HEK293 (cell line): ENCODE measurements at regions not wholly inside any gene's neighbourhood (a gene's known extent, or its start where the extent isn't known, plus 50 kb on each side); places are given as distances from the start of the nearest gene placed in this dataset.

ENCODE experiments used
- GFI1B ChIP-seq: fragments of 450-650 bp; formaldehyde crosslinking; IDR thresholded peaks from 2 replicates; pipeline ENCODE4 v1.5.1; 2016; ENCODE audit warnings: missing biosample characterization, missing genetic modification characterization
- KLF10 ChIP-seq: fragments of 450-650 bp; IDR thresholded peaks from 2 replicates; pipeline ENCODE4 v1.5.1; 2018; ENCODE audit warnings: missing biosample characterization, mild to moderate bottlenecking, missing genetic modification characterization
- PRDM6 ChIP-seq: fragments of 450-650 bp; formaldehyde crosslinking; IDR thresholded peaks from 2 replicates; pipeline ENCODE4 v1.5.1; 2017; ENCODE audit warnings: missing biosample characterization, missing genetic modification characterization
- SETDB1 ChIP-seq: IDR thresholded peaks from one replicate; pipeline ENCODE4 v1.6.1; 2017; ENCODE audit warnings: mild to moderate bottlenecking, low read length, moderate library complexity, mixed read lengths; ENCODE audit not compliant: insufficient read length
- YY1 ChIP-seq: fragments of 450-650 bp; formaldehyde crosslinking; IDR thresholded peaks from 2 replicates; pipeline ENCODE4 v1.5.1; 2018; ENCODE audit warnings: missing biosample characterization, missing genetic modification characterization
- ZBTB10 ChIP-seq: fragments of 450-650 bp; formaldehyde crosslinking; IDR thresholded peaks from 2 replicates; pipeline ENCODE4 v1.5.1; 2016; ENCODE audit warnings: missing biosample characterization, missing genetic modification characterization
- ZNF121 ChIP-seq: fragments of 450-650 bp; formaldehyde crosslinking; IDR thresholded peaks from 2 replicates; pipeline ENCODE4 v1.5.1; 2016; ENCODE audit warnings: missing biosample characterization, missing genetic modification characterization
- ZNF132 ChIP-seq: fragments of 450-650 bp; formaldehyde crosslinking; IDR thresholded peaks from 2 replicates; pipeline ENCODE4 v1.5.1; 2017; ENCODE audit warnings: missing biosample characterization, missing genetic modification characterization, borderline replicate concordance
- ZNF280D ChIP-seq: fragments of 450-650 bp; formaldehyde crosslinking; IDR thresholded peaks from 2 replicates; pipeline ENCODE4 v1.5.1; 2016; ENCODE audit warnings: missing biosample characterization, missing genetic modification characterization
- ZNF580 ChIP-seq: fragments of 450-650 bp; formaldehyde crosslinking; IDR thresholded peaks from 2 replicates; pipeline ENCODE4 v1.5.1; 2016; ENCODE audit warnings: missing biosample characterization, missing genetic modification characterization
- ZNF624 ChIP-seq: fragments of 450-650 bp; formaldehyde crosslinking; IDR thresholded peaks from 2 replicates; pipeline ENCODE4 v1.5.1; 2017; ENCODE audit warnings: missing biosample characterization, missing genetic modification characterization
- ZNF677 ChIP-seq: fragments of 450-650 bp; IDR thresholded peaks from 2 replicates; pipeline ENCODE4 v1.5.0; 2018; ENCODE audit warnings: missing biosample characterization, mild to moderate bottlenecking, missing genetic modification characterization, moderate library complexity
- ZNF76 ChIP-seq: fragments of 450-650 bp; formaldehyde crosslinking; IDR thresholded peaks from 2 replicates; pipeline ENCODE4; 2016; ENCODE audit warnings: low read depth, missing biosample characterization, missing genetic modification characterization, borderline replicate concordance
- ZNF791 ChIP-seq: fragments of 450-650 bp; formaldehyde crosslinking; IDR thresholded peaks from 2 replicates; pipeline ENCODE4 v1.5.1; 2016; ENCODE audit warnings: missing biosample characterization, missing genetic modification characterization
- ZNF792 ChIP-seq: fragments of 450-650 bp; formaldehyde crosslinking; IDR thresholded peaks from 2 replicates; pipeline ENCODE4 v1.5.1; 2016; ENCODE audit warnings: missing biosample characterization, missing genetic modification characterization
- TF ChIP-seq, protein P1 (sequence below): fragments of 450-650 bp; formaldehyde crosslinking; conservative IDR thresholded peaks from 2 replicates; pipeline ENCODE4 v1.5.1; 2016; ENCODE audit warnings: low read depth, missing biosample characterization, missing genetic modification characterization

DNA sequence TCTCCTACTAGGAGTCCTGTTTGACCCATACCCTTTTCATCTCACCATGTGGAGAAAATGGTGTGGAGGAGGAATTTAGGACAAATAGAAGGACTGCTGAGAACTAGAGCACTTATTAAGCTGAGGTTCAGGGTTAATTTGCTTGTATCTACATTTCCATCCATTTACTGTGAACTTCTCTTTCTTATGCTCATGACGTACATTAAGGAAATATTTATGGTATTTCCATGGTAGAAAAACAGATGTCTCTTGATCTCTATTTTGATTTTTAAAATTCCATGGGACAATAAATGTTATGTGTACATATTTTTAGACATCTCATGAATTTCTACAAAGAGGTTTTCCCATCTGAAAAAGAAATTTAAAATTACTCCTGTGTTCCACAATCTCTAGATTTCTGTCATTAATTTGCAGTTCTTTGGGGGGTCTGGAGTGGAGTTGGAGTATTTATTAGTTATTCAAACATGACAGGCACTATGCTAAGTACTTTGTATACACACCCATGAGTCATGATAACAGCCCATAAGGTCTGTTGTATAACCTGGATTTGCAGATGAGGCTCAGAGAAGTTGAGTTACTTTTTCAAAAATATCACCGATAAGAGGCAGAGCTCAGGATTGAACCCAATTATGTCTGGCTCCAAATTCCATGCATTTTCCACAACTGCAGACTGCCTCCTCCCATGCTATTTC lies 112.6 kb downstream of the COPS8 start (continued):
- TF ChIP-seq, protein P1, sequence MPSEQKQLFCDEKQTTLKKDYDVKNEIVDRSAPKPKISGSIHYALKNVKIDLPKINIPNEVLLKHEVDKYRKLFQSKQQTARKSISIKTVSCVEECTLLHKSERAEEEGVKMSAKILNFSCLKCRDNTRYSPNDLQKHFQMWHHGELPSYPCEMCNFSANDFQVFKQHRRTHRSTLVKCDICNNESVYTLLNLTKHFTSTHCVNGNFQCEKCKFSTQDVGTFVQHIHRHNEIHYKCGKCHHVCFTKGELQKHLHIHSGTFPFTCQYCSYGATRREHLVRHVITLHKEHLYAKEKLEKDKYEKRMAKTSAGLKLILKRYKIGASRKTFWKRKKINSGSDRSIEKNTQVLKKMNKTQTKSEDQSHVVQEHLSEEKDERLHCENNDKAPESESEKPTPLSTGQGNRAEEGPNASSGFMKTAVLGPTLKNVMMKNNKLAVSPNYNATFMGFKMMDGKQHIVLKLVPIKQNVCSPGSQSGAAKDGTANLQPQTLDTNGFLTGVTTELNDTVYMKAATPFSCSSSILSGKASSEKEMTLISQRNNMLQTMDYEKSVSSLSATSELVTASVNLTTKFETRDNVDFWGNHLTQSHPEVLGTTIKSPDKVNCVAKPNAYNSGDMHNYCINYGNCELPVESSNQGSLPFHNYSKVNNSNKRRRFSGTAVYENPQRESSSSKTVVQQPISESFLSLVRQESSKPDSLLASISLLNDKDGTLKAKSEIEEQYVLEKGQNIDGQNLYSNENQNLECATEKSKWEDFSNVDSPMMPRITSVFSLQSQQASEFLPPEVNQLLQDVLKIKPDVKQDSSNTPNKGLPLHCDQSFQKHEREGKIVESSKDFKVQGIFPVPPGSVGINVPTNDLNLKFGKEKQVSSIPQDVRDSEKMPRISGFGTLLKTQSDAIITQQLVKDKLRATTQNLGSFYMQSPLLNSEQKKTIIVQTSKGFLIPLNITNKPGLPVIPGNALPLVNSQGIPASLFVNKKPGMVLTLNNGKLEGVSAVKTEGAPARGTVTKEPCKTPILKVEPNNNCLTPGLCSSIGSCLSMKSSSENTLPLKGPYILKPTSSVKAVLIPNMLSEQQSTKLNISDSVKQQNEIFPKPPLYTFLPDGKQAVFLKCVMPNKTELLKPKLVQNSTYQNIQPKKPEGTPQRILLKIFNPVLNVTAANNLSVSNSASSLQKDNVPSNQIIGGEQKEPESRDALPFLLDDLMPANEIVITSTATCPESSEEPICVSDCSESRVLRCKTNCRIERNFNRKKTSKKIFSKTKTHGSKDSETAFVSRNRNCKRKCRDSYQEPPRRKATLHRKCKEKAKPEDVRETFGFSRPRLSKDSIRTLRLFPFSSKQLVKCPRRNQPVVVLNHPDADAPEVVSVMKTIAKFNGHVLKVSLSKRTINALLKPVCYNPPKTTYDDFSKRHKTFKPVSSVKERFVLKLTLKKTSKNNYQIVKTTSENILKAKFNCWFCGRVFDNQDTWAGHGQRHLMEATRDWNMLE (tag by site-specific recombination) = no peak
- TF ChIP-seq ZNF121 (tag by site-specific recombination) (no peak), PRDM6 (no peak), YY1 (tag by site-specific recombination) (no peak), ZNF624 (no peak), ZNF76 (no peak), ZNF132 (tag by site-specific recombination) (no peak), ZNF791 (no peak), ZNF580 (tag by site-specific recombination) (no peak), ZBTB10 (tag by site-specific recombination) (no peak), ZNF792 (no peak), KLF10 (tag by site-specific recombination) (no peak), ZNF677 (tag by site-specific recombination) (no peak), SETDB1 (no peak), GFI1B (no peak), ZNF280D (tag by site-specific recombination) (no peak)
